ENCODE measurements at regions not wholly inside any gene's neighbourhood (a gene's known extent, or its start where the extent isn't known, plus 50 kb on each side); places are given as distances from the start of the nearest gene placed in this dataset.

DNA sequence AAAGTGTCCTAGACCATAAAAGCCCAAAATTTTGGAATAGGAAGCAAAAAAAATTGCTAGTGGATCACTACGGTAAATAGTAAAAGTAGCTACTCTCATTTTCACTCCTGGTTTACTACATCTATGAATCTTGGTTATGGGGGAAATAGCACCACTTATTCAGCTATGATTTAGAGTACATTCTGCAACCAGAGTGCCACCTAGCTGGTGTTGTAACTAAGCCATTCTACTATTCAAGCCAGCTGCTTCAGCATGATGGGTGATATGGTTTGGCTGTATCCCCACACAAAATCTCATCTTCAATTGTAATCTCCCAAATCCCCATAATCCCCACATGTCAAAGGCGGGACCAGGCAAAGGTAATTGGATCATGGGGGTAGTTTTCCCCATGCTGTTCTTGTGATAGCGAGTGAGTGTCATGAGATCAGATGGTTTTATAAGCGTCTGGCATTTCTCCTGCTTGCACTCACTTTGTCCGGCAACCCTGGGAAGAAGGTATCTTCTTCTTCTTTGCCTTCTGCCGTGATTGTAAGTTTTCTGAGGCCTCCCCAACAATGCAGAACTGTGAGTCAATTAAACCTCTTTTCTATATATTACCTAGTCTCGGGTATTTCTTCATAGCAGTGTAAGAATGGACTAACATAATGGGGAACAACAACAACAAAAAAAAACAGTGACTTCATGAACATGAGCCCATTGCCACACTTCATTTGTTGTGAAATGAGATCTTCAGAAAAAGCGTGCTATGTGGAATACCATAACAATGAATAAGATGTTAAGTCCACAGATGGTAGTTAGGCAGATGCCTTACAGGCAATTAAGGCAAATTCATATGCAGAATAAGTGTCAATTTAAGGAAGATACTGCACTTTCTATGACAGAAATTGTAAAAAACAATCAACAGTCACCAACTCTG, 280.1 kb downstream of the PABPC4L start:
- H3K9me3 ChIP-seq, result no peaks in the 10 kb centered on the region
- no peak overlapping the region for H3K4me2 ChIP-seq
- WGBS (ENCODE audit: missing lambda C conversion rate), result 39% methylated on average over 8 of the region's 8 CpGs
- ATAC-seq (no peak), FAIRE-seq (no peak), DNase-seq (ENCODE audit: low read depth in 1 of 2, low spot score in 1 of 2) (peak in 1 of 2 experiments; percentile 1)
- H3K4me1 ChIP-seq, result no peaks in the 10 kb centered on the region
- no peak overlapping the region for H3K4me3 ChIP-seq
- TF ChIP-seq E2F6 (IDR thresholded peaks at IDR 0.05; ENCODE audit: borderline replicate concordance, low read depth) (no peak), ESRRA (IDR thresholded peaks at IDR 0.05; ENCODE audit: borderline replicate concordance, low read length) (no peak), RAD21 (conservative IDR thresholded peaks at IDR 0.05 in 1 of 2, IDR thresholded peaks at IDR 0.05 in 1 of 2) (peak in 1 of 2 experiments; percentile 15; a peak in 1 of 5 replicates)
- H3K27ac ChIP-seq, result no peak overlapping the region
- CTCF ChIA-PET, result no interaction called here
- POLR2A ChIA-PET, result no interaction called here

GRCh38 chr4:133920236-133920635, 281.4 kb downstream of the PABPC4L start:
- H3K27ac ChIP-seq, result no peak overlapping the region
- H3K4me2 ChIP-seq, result no peak overlapping the region
- no peaks in the 10 kb centered on the region for H3K9me3 ChIP-seq
- no peak for FAIRE-seq
- WGBS (ENCODE audit: missing lambda C conversion rate), result 16% methylated on average over 2 of the region's 2 CpGs
- ATAC-seq, result no peak
- no peak for DNase-seq (ENCODE audit: low read depth in 1 of 2, low spot score in 1 of 2)
- H3K4me1 ChIP-seq, result no peaks in the 10 kb centered on the region
- ChIA-PET CTCF (interaction anchor here (0.7 kb wide), 1 partner anchor 56 kb away, joined by 5 read pairs; no protein-coding TSS in a partner anchor), POLR2A (no interaction called here)
- H3K4me3 ChIP-seq, result no peak overlapping the region
- no peak for TF ChIP-seq CHD4 (IDR thresholded peaks at IDR 0.05; ENCODE audit: borderline replicate concordance)
- no peak for TF ChIP-seq RCOR1 (IDR thresholded peaks at IDR 0.05; ENCODE audit: low read depth, low read length)
- no peak for TF ChIP-seq HOXB5 (CRISPR knock-in tag; IDR thresholded peaks at IDR 0.05)
- TF ChIP-seq ATOH8 (CRISPR knock-in tag; IDR thresholded peaks at IDR 0.05; ENCODE audit: low read depth), result no peak
- TF ChIP-seq RFX5 (IDR thresholded peaks at IDR 0.05), result no peak
- TF ChIP-seq ESRRA (IDR thresholded peaks at IDR 0.05; ENCODE audit: borderline replicate concordance, low read length), result no peak
- TF ChIP-seq, protein P1, sequence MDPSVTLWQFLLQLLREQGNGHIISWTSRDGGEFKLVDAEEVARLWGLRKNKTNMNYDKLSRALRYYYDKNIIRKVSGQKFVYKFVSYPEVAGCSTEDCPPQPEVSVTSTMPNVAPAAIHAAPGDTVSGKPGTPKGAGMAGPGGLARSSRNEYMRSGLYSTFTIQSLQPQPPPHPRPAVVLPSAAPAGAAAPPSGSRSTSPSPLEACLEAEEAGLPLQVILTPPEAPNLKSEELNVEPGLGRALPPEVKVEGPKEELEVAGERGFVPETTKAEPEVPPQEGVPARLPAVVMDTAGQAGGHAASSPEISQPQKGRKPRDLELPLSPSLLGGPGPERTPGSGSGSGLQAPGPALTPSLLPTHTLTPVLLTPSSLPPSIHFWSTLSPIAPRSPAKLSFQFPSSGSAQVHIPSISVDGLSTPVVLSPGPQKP (IDR thresholded peaks at IDR 0.05; ENCODE audit: low read depth, low read length), result no peak
- TF ChIP-seq HDAC2 (IDR thresholded peaks at IDR 0.05), result no peak
- TF ChIP-seq, protein P2, sequence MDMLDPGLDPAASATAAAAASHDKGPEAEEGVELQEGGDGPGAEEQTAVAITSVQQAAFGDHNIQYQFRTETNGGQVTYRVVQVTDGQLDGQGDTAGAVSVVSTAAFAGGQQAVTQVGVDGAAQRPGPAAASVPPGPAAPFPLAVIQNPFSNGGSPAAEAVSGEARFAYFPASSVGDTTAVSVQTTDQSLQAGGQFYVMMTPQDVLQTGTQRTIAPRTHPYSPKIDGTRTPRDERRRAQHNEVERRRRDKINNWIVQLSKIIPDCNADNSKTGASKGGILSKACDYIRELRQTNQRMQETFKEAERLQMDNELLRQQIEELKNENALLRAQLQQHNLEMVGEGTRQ (IDR thresholded peaks at IDR 0.05), result no peak
- no peak for TF ChIP-seq ZFP36 (IDR thresholded peaks at IDR 0.05; ENCODE audit: borderline replicate concordance, partially characterized antibody)
- TF ChIP-seq CEBPB (IDR thresholded peaks at IDR 0.05), result no peak
- no peak for TF ChIP-seq SREBF2 (IDR thresholded peaks at IDR 0.05)
- TF ChIP-seq, protein P3, sequence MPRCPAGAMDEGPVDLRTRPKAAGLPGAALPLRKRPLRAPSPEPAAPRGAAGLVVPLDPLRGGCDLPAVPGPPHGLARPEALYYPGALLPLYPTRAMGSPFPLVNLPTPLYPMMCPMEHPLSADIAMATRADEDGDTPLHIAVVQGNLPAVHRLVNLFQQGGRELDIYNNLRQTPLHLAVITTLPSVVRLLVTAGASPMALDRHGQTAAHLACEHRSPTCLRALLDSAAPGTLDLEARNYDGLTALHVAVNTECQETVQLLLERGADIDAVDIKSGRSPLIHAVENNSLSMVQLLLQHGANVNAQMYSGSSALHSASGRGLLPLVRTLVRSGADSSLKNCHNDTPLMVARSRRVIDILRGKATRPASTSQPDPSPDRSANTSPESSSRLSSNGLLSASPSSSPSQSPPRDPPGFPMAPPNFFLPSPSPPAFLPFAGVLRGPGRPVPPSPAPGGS (IDR thresholded peaks at IDR 0.05), result no peak
- no peak for TF ChIP-seq GATA3 (IDR thresholded peaks at IDR 0.05; ENCODE audit: borderline replicate concordance)
- no peak for TF ChIP-seq KDM1A (IDR thresholded peaks at IDR 0.05; ENCODE audit: low read depth)
- TF ChIP-seq ZC3H11A (IDR thresholded peaks at IDR 0.05), result no peak

All from A549 (cell line).